ENCODE measurements at regions not wholly inside any gene's neighbourhood (a gene's known extent, or its start where the extent isn't known, plus 50 kb on each side); places are given as distances from the start of the nearest gene placed in this dataset.

- Histone ChIP-seq H3K4me3 (ENCODE audit: low read depth, low read length) (no peak overlapping the region), H3K4me1 (ENCODE audit: control insufficient read depth, insufficient read depth, low read length) (no peaks in the 10 kb centered on the region), H3K9ac (ENCODE audit: low read depth, low read length) (no peak overlapping the region), H3K27me3 (ENCODE audit: control insufficient read depth, insufficient read depth, low read length) (no peaks in the 10 kb centered on the region), H3K36me3 (ENCODE audit: control insufficient read depth, insufficient read depth, low read length) (no peaks in the 10 kb centered on the region), H3K9me3 (ENCODE audit: control insufficient read depth, insufficient read depth, low read length) (no peaks in the 10 kb centered on the region), H3K27ac (ENCODE audit: low read depth, low read length) (no peak overlapping the region)
Observed at GRCh38 chr6:145257704-145258103, 477.6 kb downstream of the EPM2A start.

DNA sequence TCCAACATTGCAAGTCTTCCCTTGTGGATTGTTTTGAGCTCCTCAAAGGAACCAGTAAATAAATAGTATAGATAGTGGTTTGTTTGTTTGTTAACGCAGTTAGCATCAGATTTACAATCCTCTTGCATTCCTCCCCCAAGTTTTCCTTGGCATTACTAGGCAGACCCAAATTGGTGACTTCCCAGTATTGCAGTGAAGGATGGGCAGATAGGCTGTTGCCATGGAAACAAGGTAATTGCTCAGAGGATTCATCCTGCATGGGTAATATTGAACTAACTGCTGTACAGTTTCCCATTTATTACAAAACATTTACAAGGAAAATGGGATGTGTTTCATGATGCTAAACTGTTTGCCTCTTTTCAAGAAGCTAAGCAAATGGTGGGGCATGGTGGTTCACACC lies 477.2 kb downstream of the EPM2A start:
- no peak overlapping the region for H3K4me3 ChIP-seq (ENCODE audit: low read depth, low read length)
- no peaks in the 10 kb centered on the region for H3K4me1 ChIP-seq (ENCODE audit: control insufficient read depth, insufficient read depth, low read length)
- no peaks in the 10 kb centered on the region for H3K36me3 ChIP-seq (ENCODE audit: control insufficient read depth, insufficient read depth, low read length)
- no peak overlapping the region for H3K9ac ChIP-seq (ENCODE audit: low read depth, low read length)
- H3K27ac ChIP-seq (ENCODE audit: low read depth, low read length) = no peak overlapping the region
- H3K27me3 ChIP-seq (ENCODE audit: control insufficient read depth, insufficient read depth, low read length) = no peaks in the 10 kb centered on the region
- H3K9me3 ChIP-seq (ENCODE audit: control insufficient read depth, insufficient read depth, low read length) = no peaks in the 10 kb centered on the region

- H3K36me3 ChIP-seq (ENCODE audit: control insufficient read depth, insufficient read depth, low read length) = no peaks in the 10 kb centered on the region
- no peak overlapping the region for H3K9ac ChIP-seq (ENCODE audit: low read depth, low read length)
- H3K4me1 ChIP-seq (ENCODE audit: control insufficient read depth, insufficient read depth, low read length) = no peaks in the 10 kb centered on the region
- H3K4me3 ChIP-seq (ENCODE audit: low read depth, low read length) = no peak overlapping the region
- H3K27ac ChIP-seq (ENCODE audit: low read depth, low read length) = no peak overlapping the region
- H3K27me3 ChIP-seq (ENCODE audit: control insufficient read depth, insufficient read depth, low read length) = no peaks in the 10 kb centered on the region
- no peaks in the 10 kb centered on the region for H3K9me3 ChIP-seq (ENCODE audit: control insufficient read depth, insufficient read depth, low read length)
Observed at GRCh38 chr6:145260484-145261175, 474.7 kb downstream of the EPM2A start.

GRCh38 chr6:145261758-145262157 lies 473.6 kb downstream of the EPM2A start:
- no peaks in the 10 kb centered on the region for H3K27me3 ChIP-seq (ENCODE audit: control insufficient read depth, insufficient read depth, low read length)
- no peak overlapping the region for H3K9ac ChIP-seq (ENCODE audit: low read depth, low read length)
- no peaks in the 10 kb centered on the region for H3K36me3 ChIP-seq (ENCODE audit: control insufficient read depth, insufficient read depth, low read length)
- H3K4me1 ChIP-seq (ENCODE audit: control insufficient read depth, insufficient read depth, low read length) = no peaks in the 10 kb centered on the region
- H3K4me3 ChIP-seq (ENCODE audit: low read depth, low read length) = no peak overlapping the region
- no peak overlapping the region for H3K27ac ChIP-seq (ENCODE audit: low read depth, low read length)
- no peaks in the 10 kb centered on the region for H3K9me3 ChIP-seq (ENCODE audit: control insufficient read depth, insufficient read depth, low read length)

GRCh38 chr6:145262771-145263170 lies 472.5 kb downstream of the EPM2A start:
- H3K4me3 ChIP-seq (ENCODE audit: low read depth, low read length) = no peak overlapping the region
- H3K9me3 ChIP-seq (ENCODE audit: control insufficient read depth, insufficient read depth, low read length) = no peaks in the 10 kb centered on the region
- no peak overlapping the region for H3K27ac ChIP-seq (ENCODE audit: low read depth, low read length)
- no peaks in the 10 kb centered on the region for H3K4me1 ChIP-seq (ENCODE audit: control insufficient read depth, insufficient read depth, low read length)
- no peak overlapping the region for H3K9ac ChIP-seq (ENCODE audit: low read depth, low read length)
- H3K27me3 ChIP-seq (ENCODE audit: control insufficient read depth, insufficient read depth, low read length) = no peaks in the 10 kb centered on the region
- no peaks in the 10 kb centered on the region for H3K36me3 ChIP-seq (ENCODE audit: control insufficient read depth, insufficient read depth, low read length)

DNA sequence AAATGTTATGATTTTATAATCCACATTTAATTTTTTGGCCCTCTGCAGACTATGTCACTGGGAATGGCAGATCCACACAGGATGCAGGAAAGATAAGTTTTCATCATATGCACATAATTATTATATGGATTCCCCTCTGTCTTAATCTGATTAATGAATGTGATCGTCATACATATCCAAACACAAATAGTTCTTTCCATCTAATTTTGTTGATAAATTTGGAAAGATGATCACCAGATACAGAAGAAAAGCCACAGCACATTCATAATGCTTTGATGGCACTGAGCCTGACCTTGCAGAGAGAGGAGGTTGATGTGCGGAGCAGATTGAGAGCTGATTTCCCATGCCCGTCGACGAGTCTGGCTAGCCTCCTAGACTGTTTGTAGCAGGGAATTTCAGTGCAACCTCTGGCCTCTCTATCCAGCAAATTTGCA lies 471.5 kb downstream of the EPM2A start:
- Histone ChIP-seq H3K9ac (ENCODE audit: low read depth, low read length) (no peak overlapping the region), H3K36me3 (ENCODE audit: control insufficient read depth, insufficient read depth, low read length) (no peaks in the 10 kb centered on the region), H3K4me3 (ENCODE audit: low read depth, low read length) (no peak overlapping the region), H3K9me3 (ENCODE audit: control insufficient read depth, insufficient read depth, low read length) (no peaks in the 10 kb centered on the region), H3K27me3 (ENCODE audit: control insufficient read depth, insufficient read depth, low read length) (no peaks in the 10 kb centered on the region), H3K4me1 (ENCODE audit: control insufficient read depth, insufficient read depth, low read length) (no peaks in the 10 kb centered on the region), H3K27ac (ENCODE audit: low read depth, low read length) (no peak overlapping the region)

DNA sequence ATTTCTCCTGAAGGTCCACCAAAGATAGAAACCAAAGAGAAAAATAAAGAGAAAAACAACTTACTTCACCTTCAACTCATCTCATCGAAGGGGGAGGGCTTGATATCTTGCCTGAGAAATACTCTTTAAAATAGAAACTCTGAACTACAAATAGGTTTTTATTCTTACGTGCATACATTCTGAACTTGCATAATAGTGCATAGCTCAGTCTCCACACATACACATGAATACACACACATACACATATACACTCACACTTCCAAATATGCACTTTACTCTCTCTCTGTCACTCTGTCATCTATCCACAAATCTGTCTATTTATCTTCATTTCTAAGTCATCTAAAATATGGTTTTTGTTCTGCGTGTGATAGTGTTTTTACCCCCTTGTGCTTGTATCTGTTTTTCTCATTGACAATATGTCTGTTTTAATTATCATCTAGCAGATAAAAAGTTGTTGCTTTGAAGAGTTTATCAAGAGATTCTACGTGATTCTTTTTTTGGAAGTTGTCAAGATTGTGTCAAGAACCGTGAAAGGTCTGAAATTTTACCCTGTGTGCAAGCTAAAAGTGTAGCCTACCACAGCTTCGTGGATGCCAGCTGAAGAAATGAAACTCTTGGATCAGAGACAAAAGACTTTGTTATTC lies 468.8 kb downstream of the EPM2A start:
- Histone ChIP-seq H3K27me3 (ENCODE audit: control insufficient read depth, insufficient read depth, low read length) (no peaks in the 10 kb centered on the region), H3K4me3 (ENCODE audit: low read depth, low read length) (no peak overlapping the region), H3K36me3 (ENCODE audit: control insufficient read depth, insufficient read depth, low read length) (no peaks in the 10 kb centered on the region), H3K4me1 (ENCODE audit: control insufficient read depth, insufficient read depth, low read length) (no peaks in the 10 kb centered on the region), H3K9ac (ENCODE audit: low read depth, low read length) (no peak overlapping the region), H3K27ac (ENCODE audit: low read depth, low read length) (no peak overlapping the region), H3K9me3 (ENCODE audit: control insufficient read depth, insufficient read depth, low read length) (no peaks in the 10 kb centered on the region)

- Histone ChIP-seq H3K27me3 (ENCODE audit: control insufficient read depth, insufficient read depth, low read length) (no peaks in the 10 kb centered on the region), H3K9me3 (ENCODE audit: control insufficient read depth, insufficient read depth, low read length) (no peaks in the 10 kb centered on the region), H3K4me3 (ENCODE audit: low read depth, low read length) (no peak overlapping the region), H3K36me3 (ENCODE audit: control insufficient read depth, insufficient read depth, low read length) (no peaks in the 10 kb centered on the region), H3K4me1 (ENCODE audit: control insufficient read depth, insufficient read depth, low read length) (no peaks in the 10 kb centered on the region), H3K27ac (ENCODE audit: low read depth, low read length) (no peak overlapping the region), H3K9ac (ENCODE audit: low read depth, low read length) (no peak overlapping the region)
Observed at GRCh38 chr6:145267076-145267867, 468.0 kb downstream of the EPM2A start.

- Histone ChIP-seq H3K27ac (ENCODE audit: low read depth, low read length) (no peak overlapping the region), H3K9me3 (ENCODE audit: control insufficient read depth, insufficient read depth, low read length) (no peaks in the 10 kb centered on the region), H3K4me1 (ENCODE audit: control insufficient read depth, insufficient read depth, low read length) (no peaks in the 10 kb centered on the region), H3K36me3 (ENCODE audit: control insufficient read depth, insufficient read depth, low read length) (no peaks in the 10 kb centered on the region), H3K9ac (ENCODE audit: low read depth, low read length) (no peak overlapping the region), H3K4me3 (ENCODE audit: low read depth, low read length) (no peak overlapping the region), H3K27me3 (ENCODE audit: control insufficient read depth, insufficient read depth, low read length) (no peaks in the 10 kb centered on the region)
Observed at GRCh38 chr6:145270464-145270863, 464.9 kb downstream of the EPM2A start.

- Histone ChIP-seq H3K4me1 (ENCODE audit: control insufficient read depth, insufficient read depth, low read length) (no peaks in the 10 kb centered on the region), H3K27me3 (ENCODE audit: control insufficient read depth, insufficient read depth, low read length) (no peaks in the 10 kb centered on the region), H3K9ac (ENCODE audit: low read depth, low read length) (no peak overlapping the region), H3K27ac (ENCODE audit: low read depth, low read length) (no peak overlapping the region), H3K36me3 (ENCODE audit: control insufficient read depth, insufficient read depth, low read length) (no peaks in the 10 kb centered on the region), H3K4me3 (ENCODE audit: low read depth, low read length) (no peak overlapping the region), H3K9me3 (ENCODE audit: control insufficient read depth, insufficient read depth, low read length) (no peaks in the 10 kb centered on the region)
Observed at GRCh38 chr6:145271040-145271439, 464.3 kb downstream of the EPM2A start.

DNA sequence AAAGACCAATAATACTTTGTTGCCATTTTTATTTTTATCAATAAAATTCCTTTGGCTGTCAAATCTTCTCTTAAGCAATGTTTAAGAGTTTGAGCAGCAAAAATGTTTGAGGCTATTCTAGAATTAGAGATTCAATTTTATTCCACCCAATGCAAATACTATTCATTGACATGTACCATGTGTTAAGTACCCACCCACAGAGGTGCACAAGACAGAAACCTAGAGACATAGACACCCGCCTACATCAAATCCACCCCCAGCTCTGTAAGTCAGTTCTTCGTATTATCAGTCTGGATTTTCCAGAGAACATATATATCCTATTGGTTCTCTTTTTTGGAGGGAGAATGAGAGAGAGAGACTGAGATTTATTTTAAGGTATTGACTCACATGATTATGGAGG lies 463.7 kb downstream of the EPM2A start:
- H3K9me3 ChIP-seq (ENCODE audit: control insufficient read depth, insufficient read depth, low read length) = no peaks in the 10 kb centered on the region
- no peak overlapping the region for H3K27ac ChIP-seq (ENCODE audit: low read depth, low read length)
- no peak overlapping the region for H3K9ac ChIP-seq (ENCODE audit: low read depth, low read length)
- H3K27me3 ChIP-seq (ENCODE audit: control insufficient read depth, insufficient read depth, low read length) = no peaks in the 10 kb centered on the region
- no peaks in the 10 kb centered on the region for H3K4me1 ChIP-seq (ENCODE audit: control insufficient read depth, insufficient read depth, low read length)
- no peak overlapping the region for H3K4me3 ChIP-seq (ENCODE audit: low read depth, low read length)
- no peaks in the 10 kb centered on the region for H3K36me3 ChIP-seq (ENCODE audit: control insufficient read depth, insufficient read depth, low read length)

All from HUES48 (cell line).